HG03520 (cell line): ENCODE measurements at regions not wholly inside any gene's neighbourhood (a gene's known extent, or its start where the extent isn't known, plus 50 kb on each side); places are given as distances from the start of the nearest gene placed in this dataset.

Experiments
- ATAC-seq: cut with Tn5 transposase; IDR thresholded peaks from one replicate; pipeline ENCODE4 v1.9.1; 2021; ENCODE audit warnings: mild to moderate bottlenecking, moderate library complexity; ENCODE audit not compliant: unreplicated experiment

DNA sequence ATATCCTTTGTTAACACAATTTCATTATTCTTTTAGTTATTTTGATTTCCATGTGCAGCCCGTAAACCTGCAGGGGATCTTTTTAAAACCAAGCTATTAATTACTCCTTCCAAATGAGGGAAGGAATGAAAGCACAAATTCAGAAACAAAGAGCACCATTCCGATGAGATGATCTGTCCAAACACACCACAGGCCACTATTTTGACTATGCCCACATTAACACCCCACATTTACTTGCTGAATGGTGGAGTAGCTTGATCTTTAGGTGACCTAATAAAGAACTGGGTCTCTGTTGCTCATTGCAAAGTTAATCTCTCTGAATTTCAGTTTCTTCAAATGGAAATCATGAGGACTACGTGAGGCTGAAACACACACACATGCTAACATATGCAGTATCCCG lies 218.0 kb downstream of the IRS1 start:
- no peak for ATAC-seq

DNA sequence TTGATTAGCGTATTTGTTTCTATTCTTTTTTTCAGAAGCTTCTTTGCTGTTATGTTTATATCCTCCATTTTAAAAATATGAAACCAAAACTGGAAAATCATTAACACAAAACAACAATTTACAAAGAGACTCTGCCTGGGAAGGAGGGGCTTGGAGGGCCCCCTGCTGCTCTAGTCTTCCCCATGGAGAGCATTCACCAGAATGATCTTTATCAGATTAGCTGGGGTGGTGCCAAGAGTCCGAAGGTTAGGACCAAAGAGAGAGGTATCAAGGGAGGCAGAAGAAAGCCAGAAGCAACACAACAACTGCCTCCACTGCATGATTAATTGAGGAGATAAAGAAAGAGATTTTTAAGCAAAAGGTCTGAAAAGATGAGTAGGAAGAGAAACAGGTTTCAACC lies 218.6 kb downstream of the IRS1 start:
- ATAC-seq: no peak

DNA sequence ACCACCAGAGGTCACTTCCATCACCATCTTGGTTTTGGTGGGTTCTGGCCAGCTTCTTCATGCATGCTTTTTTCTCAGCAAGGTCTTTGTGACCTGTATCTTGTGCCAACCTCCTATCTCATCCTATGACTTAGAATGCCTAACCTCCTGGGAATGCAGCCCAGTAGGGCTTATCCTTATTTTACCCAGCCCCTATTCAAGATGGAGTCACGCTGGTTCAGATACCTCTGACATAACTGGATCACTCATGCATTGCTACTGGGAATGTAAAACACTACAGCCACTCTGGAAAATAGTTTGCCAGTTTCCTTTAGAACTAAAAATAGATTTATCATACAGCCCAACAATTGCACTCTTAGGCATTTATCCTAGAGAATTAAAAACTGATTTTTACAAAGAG lies 219.2 kb downstream of the IRS1 start:
- ATAC-seq: no peak

DNA sequence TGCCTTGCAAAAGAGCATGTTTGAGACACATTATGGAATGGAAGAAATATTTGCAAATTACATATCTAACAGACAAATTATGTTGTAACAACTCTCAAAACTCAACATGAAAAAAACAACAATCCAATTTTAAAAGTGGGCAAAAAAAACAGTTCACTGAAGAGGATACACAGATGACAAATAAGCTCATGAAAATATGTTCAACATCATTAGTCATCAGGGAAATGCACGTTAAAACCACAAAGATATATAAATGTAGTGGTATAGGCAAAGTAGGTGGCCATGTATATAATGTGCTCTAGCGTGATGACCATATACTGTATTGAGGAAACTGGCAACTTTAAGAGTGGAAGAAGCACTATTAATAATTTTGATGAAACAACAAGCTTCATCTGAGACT lies 220.1 kb downstream of the IRS1 start:
- ATAC-seq: no peak

DNA sequence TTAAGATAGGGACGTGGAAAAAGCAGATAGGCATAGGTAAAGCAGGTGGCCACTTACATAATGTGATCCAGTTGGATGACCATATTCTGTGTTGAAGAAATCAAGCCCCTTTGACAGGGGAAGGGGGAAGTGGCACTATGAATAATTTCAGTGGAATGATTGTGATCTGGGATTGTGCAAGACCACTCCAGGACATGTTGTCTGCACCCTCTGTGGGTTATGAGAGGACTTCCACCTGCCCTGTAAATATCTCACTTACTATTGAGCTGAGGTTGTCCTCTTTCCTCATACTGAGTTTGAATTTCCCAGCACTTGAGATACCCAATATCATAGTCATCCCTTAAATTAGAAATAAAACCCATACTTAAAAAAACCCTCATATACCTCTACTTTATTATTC lies 220.7 kb downstream of the IRS1 start:
- ATAC-seq: no peak

DNA sequence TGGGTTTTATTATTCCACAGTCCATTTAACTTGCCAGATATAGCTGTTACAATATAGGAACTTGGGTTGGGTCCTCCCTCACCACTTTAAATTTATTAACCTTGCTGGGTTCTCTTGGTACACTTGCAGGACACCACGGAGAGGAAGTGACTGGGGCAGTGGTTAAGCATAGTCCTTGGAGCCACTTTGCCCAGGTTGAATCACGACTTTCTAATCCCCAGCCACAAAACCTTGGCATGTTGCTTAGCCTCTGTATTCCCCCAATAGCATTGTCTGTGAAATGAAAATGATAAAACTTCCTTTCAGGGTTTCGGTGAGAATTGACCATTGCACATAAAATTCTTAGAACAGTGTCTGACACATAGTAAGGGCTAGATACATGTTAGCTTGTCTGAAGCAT lies 221.2 kb downstream of the IRS1 start:
- ATAC-seq: no peak

DNA sequence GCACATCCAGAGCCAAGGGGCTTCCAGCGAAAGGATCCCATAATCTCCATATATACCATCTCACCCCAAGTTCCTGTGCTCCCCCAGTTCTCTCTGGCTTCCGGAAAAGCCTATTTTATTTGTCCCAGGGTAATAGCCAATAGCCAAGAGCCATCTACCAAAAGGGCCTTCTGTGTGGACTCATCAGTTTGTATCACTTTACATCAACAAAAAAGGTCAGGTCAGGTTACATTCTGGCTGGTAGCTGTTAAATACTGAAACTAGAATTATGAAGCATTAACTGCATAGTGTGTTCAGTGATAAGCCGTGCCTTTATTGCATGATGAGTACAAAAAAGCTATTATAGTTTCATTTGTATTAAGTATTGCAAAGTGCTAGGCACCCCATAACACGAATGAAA lies 223.7 kb downstream of the IRS1 start:
- no peak for ATAC-seq

DNA sequence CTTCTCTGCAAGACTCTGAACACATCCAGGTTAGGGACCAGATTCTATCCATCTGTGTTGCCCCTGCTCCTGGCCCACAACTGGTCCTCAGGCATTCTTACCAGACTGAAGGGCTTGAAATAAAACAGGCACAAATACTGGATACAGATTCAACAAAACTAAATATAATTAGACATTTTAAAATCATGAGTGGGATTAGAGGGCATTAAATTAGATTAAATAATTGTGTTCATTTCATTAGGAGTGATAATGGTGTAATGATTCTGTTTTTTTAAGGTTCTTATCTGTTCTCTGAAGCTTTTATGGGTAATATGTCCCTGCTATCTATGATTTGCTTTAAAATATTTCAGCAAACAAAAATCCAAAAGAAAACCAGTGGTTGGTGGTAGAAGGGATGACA lies 226.5 kb downstream of the IRS1 start:
- no peak for ATAC-seq

DNA sequence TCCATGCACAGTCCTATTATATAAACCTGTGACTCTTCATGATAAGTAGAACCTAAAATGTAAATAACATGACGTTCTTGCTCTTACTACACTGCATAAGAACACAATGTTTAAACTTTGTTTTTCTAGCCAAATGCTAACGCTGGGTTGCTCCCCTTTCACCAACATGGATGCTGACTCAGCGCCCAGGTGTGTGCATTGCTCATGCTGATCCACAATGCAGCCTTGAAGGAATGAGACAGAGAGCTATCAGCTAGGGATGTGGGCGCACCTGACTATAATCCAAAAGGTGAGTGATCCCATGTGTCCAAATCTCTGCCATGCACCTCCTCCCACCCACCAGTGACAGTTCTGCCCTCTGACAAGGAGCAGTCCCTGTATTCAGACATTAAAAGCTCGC lies 235.0 kb downstream of the IRS1 start:
- no peak for ATAC-seq

DNA sequence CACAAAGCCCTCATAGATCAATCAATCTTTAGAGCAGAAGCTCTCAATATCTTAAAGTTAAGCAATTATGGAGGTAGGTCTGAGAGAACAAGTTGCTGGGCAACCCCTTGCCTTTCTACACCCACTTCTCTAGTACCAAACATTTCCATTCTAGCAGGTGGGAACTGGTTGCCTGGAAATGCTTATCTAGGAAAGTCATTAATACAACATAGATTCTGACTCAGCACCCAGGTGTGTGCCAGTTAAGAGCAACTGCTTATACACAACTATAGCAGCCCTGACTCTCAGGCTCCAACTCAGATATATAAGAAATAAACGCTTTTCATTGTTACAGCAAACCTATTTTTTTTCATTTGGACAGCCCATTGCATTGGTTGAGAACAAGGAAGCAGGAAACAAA lies 237.7 kb downstream of the IRS1 start:
- no peak for ATAC-seq

DNA sequence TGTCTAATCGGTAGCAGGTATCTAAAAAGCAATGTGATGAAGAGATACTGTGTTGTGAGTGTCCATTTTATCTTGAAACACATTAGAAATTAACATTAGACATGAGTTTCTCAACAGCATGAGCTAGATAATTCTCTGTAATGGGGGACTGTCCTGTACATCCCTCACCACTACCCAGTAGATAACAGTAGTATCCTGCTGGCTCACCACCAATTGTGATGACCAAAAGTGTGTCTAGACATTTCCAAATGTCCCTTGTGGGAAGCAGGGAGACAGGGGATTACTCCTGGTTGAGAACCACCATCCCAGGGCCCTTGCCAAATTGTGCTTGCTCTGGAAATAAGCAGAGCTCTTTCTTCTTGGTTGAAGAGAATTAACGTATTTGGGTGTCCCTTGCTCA lies 239.3 kb downstream of the IRS1 start:
- ATAC-seq: no peak

DNA sequence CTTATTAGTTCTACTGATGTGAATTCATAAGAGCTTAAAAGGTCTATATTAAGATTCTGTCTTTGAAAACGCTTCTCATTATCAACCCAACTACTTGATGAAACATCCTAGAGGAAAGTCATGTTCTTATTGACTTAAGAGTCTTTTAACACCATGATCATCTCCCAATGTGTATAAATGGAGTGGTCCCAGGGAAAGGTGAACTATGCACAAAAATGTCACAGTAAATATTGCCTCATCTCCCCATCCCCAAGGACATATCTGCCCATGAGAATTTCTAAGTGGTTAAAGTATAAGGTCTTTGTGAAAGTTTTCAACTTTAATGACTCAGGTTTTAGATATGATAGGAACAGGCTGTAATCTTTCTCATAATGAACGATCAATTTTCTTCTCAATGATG lies 240.1 kb downstream of the IRS1 start:
- no peak for ATAC-seq

DNA sequence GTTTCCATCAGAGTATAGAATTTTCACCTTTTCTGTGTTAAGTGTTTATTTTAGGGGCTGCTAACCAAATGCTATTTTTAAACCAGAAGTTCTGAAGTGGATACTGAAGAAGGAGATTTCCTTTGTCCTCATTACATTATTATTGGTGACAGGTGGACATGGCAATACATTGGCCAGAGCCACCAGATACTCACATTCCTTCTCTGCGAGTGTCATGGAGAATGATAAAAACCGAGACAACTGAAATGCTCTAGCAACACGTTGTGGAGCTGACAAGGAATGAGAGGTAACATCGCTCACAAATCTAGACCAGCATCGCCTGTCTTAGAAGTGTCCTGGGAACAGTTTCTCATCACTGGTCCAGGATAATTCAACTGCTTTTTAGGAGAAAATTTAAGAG lies 241.2 kb downstream of the IRS1 start:
- no peak for ATAC-seq

DNA sequence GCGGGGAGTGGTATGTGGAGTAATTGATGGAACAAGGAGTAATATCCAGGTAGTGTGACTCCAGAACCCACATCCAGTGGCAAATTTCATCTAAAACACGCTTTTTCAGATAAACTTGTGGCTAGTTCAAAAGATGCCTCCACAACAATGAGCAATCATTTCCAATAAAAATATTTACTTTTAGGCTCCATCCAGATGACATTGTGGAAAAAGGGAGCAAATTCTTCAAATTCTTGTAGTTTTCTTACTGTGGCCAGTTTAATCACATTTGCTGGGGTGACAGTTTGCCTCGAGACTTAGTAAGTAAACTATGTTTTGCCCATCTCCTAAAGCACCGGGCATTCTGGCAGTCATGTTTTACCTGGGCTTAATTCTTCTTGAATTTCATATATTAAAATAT lies 243.6 kb downstream of the IRS1 start:
- no peak for ATAC-seq

DNA sequence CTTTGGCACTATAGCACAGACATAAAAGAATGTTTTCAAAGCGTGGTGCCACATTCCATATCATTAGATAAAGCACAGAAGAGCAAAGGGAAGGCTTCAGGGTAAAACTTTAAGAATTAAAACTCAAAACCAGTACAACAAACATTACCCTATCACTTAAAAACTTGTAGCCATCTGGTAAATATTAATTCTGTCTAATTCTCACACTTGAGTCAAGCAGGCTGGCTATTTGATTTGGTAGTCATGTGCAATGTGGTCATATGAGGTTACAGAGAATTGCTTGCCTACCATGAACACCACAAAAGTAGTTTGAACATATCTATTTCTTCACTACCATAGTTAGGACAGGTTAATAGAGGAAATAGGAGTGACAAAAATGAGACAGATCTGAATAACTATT lies 244.9 kb downstream of the IRS1 start:
- no peak for ATAC-seq

DNA sequence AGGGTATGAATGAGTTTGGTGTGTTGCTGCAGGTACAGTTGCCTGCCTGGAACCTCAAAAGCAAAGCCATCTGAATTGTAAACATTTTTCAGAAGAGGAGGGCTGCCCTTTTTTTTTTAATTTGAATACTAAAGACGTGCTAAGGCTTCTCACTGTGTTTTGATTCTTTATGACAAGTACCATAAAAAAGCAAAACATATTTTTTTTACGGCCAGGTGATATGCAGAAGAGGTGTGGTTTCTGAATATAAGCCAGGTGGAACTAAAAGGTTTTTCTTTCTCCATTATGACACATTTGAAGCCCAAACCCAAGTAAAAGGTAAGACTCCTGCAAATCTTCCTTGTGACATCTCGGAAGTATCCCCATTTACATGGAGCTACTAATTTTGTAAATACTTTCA lies 246.3 kb downstream of the IRS1 start:
- no peak for ATAC-seq

DNA sequence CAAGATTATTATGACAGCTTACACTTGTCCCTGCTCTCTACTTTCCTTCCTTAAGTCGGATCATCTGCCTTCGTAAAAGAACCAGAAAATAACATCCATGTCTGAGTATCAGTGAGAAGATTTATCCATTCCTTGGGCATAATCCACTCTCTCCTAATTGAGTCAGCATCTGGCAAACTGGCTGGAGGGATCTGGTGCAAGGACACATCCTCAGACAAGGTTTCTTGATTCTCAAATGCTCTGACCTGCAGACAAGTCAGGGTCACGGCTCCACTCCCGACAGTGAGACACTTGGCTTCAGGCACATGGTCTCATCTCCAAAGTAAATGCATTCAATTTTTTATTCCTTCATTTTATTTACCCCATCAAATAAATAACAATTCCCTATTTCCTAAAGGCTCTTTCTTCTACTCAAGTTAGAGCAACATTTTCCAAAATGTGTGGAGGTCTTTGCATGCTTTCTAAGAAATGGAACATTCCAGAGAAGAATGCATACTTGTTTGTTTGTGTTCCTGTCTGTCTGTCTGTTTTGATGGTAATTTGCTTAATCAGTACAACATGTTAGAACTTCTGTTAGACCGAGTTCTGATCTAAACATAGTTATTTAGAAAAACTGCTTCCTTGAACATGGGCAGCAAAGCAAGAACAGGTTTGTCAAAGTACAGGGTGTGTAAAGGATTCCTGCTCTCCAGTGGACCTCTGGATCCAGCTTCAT lies 246.9 kb downstream of the IRS1 start:
- ATAC-seq: no peak

DNA sequence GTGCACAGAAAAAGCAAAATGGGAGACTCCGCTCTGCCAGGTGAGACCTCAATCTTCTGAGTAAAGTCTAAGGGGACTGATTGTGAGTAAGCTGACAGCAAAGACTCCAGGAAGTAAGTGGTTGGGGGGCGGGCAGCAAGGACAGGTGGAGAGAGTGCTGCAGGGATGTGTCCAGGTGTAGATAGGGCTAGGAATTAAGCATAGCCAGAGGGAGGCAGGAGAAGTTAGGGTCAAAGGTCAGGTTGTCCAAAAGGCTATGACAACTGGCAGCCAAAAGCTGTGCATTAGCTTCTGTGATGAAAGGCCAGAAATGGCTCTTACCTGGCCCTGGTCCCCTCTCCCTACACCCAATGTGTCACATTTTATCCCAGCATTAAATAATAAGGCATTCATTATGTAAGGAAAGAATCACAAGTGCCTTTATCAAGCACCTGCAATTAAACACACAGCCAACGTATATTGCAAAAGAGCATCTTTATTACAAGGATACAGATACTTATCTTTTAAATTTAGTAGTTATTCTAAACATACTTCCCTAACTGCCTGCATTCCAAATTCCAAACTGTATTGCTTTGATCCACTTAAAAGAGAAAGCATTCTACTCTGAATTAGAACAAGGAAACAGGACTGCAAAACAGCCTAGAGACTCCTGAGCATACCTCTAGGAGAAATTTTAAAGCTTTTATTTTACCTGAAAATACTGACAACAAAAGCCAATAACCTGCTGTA lies 247.9 kb downstream of the IRS1 start:
- ATAC-seq: no peak

DNA sequence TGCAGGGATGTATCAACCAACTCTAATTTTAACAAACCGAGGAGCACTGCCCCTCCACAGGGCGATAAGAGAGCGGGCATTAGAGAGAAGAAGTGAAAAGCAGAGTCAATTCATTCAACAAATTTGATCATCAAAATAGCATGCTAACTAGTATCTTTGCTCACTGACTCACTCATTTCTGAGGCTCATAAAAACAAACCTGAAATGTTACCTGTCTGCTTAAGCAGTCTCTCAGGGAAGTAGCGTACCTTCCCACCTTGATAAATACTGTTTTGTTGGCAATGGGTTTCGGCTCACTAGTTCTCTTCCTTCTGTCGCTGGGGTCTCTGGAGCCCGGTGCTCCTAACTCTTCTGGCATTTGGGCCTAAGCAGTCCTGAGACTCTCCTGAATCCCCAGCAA lies 248.8 kb downstream of the IRS1 start:
- ATAC-seq: no peak

DNA sequence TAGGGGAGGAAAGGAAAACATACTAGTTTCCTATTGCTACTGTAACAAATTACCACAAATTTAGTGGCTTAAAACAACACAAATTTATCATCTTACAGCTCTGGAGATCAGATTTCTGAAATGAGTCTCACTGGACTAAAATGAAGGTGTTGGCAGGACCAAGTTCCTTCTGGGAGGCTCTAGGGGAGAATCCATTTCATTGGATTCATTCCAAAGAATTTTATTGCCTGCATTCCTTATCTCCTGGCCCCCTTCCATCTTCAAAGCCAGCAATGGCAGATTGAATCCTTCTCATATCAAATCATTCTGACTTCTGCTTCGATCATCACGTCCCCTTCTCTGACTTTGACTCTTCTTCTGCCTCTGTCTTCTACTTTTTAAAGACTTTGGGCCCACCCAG lies 250.9 kb downstream of the IRS1 start:
- ATAC-seq: no peak

DNA sequence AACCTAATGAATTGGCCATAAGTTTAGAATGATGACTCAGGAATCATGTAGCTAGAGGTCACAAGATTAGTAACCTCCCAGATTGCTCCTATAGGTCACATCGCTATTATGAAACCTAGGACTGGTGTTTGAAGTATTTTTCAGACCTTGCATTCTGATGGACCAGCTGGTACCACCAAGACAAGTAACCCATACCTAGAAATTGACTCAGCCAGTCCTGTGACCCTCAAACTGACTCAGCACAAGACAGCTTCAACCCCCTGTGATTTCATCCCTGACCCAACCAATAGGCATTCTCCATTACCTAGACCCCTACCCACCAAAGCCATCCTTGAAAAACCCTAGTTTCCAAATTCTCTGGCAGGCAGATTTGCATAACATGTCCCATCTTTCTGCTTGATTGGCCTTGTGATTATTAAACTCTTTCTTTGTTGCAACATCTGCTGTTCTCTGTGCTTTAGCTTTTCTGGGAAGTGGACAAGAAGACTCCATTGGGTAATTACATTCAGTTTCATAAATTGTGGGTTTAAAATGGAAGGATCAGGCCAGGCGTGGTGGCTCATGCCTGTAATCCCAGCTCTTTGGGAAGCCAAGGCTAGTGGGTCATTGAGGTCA lies 254.9 kb downstream of the IRS1 start:
- no peak for ATAC-seq

DNA sequence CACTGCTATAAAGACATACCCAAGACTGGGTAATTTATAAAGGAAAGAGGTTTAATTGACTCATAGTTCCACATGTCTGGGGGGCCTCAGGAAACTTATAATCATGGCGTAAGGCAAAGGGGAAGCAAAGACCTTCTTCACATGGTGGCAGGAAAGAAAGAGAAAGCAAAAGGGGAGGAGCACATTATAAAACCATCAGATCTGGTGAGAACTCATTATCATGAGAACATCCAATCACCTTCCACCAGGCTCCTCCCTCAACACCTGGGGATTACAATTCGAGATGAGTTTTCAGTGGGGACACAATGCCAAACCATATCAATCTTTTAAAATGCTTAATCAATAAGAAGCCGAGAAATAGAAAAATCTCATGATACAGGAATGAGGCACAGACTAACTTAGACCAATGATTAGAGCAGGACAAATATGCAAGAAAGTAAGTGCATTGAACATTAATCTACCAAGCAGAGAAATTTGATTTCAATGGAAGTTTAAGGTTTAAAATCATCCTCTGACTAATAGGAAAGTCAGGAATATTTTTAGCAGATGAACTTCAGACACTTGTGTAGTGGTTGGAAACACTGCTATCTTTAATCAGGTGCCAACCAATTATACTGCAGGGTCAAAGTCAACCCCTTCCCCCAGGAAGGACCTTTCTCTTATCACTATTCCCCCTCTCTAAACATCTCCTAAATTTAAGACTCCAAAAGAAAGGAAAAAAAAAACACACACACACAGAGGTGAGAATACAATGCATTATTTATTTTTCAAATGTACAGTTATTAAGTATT lies 259.2 kb downstream of the IRS1 start:
- ATAC-seq: no peak
